ENCODE measurements at regions not wholly inside any gene's neighbourhood (a gene's known extent, or its start where the extent isn't known, plus 50 kb on each side); places are given as distances from the start of the nearest gene placed in this dataset.

DNA sequence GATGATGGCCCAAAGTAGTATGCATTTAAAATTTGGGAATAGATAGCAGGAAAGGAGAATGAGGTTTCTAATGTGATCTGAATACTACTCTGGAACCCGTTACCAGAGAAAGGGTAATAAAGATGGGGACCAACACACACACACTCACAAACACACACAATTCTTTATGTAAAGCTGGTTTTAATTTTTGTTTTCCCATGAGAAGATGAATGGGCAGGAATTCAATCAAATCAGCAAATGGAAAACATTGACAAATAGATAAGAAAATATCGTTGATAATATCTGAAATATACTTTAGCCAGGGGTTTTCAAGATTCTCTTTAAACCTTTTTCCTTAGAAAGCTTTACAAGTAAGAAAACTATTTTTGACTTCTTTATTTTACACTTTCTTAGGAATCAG, 303.0 kb downstream of the PRL start:
- TF ChIP-seq, protein P1, sequence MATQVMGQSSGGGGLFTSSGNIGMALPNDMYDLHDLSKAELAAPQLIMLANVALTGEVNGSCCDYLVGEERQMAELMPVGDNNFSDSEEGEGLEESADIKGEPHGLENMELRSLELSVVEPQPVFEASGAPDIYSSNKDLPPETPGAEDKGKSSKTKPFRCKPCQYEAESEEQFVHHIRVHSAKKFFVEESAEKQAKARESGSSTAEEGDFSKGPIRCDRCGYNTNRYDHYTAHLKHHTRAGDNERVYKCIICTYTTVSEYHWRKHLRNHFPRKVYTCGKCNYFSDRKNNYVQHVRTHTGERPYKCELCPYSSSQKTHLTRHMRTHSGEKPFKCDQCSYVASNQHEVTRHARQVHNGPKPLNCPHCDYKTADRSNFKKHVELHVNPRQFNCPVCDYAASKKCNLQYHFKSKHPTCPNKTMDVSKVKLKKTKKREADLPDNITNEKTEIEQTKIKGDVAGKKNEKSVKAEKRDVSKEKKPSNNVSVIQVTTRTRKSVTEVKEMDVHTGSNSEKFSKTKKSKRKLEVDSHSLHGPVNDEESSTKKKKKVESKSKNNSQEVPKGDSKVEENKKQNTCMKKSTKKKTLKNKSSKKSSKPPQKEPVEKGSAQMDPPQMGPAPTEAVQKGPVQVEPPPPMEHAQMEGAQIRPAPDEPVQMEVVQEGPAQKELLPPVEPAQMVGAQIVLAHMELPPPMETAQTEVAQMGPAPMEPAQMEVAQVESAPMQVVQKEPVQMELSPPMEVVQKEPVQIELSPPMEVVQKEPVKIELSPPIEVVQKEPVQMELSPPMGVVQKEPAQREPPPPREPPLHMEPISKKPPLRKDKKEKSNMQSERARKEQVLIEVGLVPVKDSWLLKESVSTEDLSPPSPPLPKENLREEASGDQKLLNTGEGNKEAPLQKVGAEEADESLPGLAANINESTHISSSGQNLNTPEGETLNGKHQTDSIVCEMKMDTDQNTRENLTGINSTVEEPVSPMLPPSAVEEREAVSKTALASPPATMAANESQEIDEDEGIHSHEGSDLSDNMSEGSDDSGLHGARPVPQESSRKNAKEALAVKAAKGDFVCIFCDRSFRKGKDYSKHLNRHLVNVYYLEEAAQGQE (IDR thresholded peaks at IDR 0.05; ENCODE audit: low read depth), result no peak
- no peak for TF ChIP-seq TEAD4 (IDR thresholded peaks at IDR 0.05)
- no peak for TF ChIP-seq EGR1 (IDR thresholded peaks at IDR 0.05)
- TF ChIP-seq TAF1 (IDR thresholded peaks at IDR 0.05; ENCODE audit: low read depth), result no peak
- TF ChIP-seq YY1 (IDR thresholded peaks at IDR 0.05; ENCODE audit: low read depth), result no peak

DNA sequence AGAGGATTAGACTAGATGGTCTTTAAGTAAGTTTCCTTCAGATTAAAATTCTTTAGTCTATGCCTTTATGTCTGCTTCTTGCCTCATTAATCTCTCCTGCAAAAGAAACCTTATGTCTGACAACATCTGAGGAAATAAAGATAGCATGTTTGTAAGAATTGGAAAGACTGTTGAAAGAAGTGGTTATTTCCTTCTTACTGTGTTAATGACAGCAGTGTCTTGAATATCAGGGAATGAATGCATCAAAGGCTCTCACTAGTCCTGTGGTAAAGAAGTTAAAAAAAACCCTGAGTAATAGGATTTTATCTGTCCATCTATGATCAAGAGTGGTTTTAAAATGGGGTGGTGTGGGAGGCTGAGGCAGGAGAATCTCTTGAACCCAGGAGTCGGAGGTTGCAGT, 302.0 kb downstream of the PRL start:
- TF ChIP-seq YY1 (IDR thresholded peaks at IDR 0.05; ENCODE audit: low read depth), result no peak
- TF ChIP-seq CREB1 (IDR thresholded peaks at IDR 0.05; ENCODE audit: low read depth), result no peak
- no peak for TF ChIP-seq TCF12 (IDR thresholded peaks at IDR 0.05; ENCODE audit: low read depth)
- TF ChIP-seq, protein P1 (IDR thresholded peaks at IDR 0.05; ENCODE audit: low read depth), result no peak
- TF ChIP-seq, protein P2, sequence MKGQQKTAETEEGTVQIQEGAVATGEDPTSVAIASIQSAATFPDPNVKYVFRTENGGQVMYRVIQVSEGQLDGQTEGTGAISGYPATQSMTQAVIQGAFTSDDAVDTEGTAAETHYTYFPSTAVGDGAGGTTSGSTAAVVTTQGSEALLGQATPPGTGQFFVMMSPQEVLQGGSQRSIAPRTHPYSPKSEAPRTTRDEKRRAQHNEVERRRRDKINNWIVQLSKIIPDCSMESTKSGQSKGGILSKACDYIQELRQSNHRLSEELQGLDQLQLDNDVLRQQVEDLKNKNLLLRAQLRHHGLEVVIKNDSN (IDR thresholded peaks at IDR 0.05), result no peak
- no peak for TF ChIP-seq FOXM1 (IDR thresholded peaks at IDR 0.05; ENCODE audit: borderline replicate concordance, low read depth)
- TF ChIP-seq, protein P3, sequence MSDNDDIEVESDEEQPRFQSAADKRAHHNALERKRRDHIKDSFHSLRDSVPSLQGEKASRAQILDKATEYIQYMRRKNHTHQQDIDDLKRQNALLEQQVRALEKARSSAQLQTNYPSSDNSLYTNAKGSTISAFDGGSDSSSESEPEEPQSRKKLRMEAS (IDR thresholded peaks at IDR 0.05), result no peak
- TF ChIP-seq RAD21 (IDR thresholded peaks at IDR 0.05; ENCODE audit: low read depth), result no peak
- TF ChIP-seq TEAD4 (IDR thresholded peaks at IDR 0.05), result no peak
- no peak for TF ChIP-seq ZBTB7A (IDR thresholded peaks at IDR 0.05; ENCODE audit: low read depth)
- TF ChIP-seq CEBPB (IDR thresholded peaks at IDR 0.05), result no peak
- TF ChIP-seq TAF1 (IDR thresholded peaks at IDR 0.05; ENCODE audit: low read depth), result no peak
- no peak for TF ChIP-seq EGR1 (IDR thresholded peaks at IDR 0.05)
- TF ChIP-seq EP300 (IDR thresholded peaks at IDR 0.05; ENCODE audit: borderline replicate concordance), result no peak
- TF ChIP-seq NFIC (IDR thresholded peaks at IDR 0.05), result no peak

DNA sequence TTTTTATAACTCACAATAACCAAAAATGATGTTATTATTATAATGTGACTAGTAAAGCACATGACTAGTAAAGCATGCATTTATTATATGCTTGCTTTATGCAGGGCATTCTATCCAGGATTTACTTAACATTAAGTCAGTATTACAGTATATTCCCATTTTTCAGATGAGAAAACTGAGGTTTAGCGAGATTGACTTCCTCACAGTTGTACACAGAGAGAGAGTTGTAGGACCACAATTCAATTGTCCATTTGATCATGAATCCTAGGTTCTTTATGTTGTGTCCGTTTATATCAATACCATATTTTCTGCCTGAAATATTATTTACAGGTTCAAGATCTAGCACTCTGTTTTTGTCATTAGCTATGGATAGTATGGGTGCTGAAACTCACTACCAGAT, 301.5 kb downstream of the PRL start:
- TF ChIP-seq TCF12 (IDR thresholded peaks at IDR 0.05; ENCODE audit: low read depth) (no peak), ZBTB7A (IDR thresholded peaks at IDR 0.05; ENCODE audit: low read depth) (no peak)
- TF ChIP-seq, protein P3 (IDR thresholded peaks at IDR 0.05), result no peak
- TF ChIP-seq, protein P2 (IDR thresholded peaks at IDR 0.05), result no peak
- TF ChIP-seq, protein P1 (IDR thresholded peaks at IDR 0.05; ENCODE audit: low read depth), result no peak

DNA sequence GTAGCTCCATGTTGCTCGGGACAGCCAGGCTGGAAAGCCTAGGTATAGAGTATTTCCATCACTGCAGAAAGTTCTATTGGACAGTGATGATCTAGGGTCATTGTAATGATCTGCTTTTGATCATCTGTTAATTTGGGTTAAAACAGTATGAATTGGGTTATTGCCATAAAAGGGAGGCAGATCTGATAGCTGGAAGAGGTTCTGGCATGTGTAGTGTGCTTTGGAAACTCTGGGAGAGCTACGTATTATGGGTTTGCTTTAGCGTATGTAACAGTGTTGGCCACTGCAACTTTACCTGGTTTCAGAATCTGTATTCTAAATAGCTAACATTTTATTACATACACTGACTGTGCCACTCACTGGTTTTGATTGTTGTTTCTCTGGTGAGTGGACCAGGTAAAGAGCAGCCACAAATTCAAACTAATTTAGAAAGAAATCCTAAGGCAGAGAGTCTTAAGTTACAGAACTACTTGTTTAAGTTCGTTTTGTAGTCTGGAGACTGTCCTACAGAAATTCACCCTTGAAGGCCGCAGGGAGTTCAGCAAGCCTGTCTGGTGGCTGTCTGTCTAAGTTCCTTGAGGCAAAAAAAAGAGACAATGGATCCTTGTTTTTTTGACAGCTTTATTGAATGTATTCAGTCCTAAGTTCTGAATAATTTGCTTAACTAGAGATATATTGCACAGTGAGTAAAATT, 300.3 kb downstream of the PRL start:
- TF ChIP-seq EGR1 (IDR thresholded peaks at IDR 0.05) (no peak), TCF12 (IDR thresholded peaks at IDR 0.05; ENCODE audit: low read depth) (no peak), TEAD4 (IDR thresholded peaks at IDR 0.05) (no peak), NFIC (IDR thresholded peaks at IDR 0.05) (no peak), ZBTB7A (IDR thresholded peaks at IDR 0.05; ENCODE audit: low read depth) (no peak), CREB1 (IDR thresholded peaks at IDR 0.05; ENCODE audit: low read depth) (no peak), FOXM1 (IDR thresholded peaks at IDR 0.05; ENCODE audit: borderline replicate concordance, low read depth) (no peak), YY1 (IDR thresholded peaks at IDR 0.05; ENCODE audit: low read depth) (no peak), RAD21 (IDR thresholded peaks at IDR 0.05; ENCODE audit: low read depth) (no peak)
- TF ChIP-seq, protein P3 (IDR thresholded peaks at IDR 0.05), result no peak
- TF ChIP-seq, protein P1 (IDR thresholded peaks at IDR 0.05; ENCODE audit: low read depth), result no peak
